ENCODE measurements at regions not wholly inside any gene's neighbourhood (a gene's known extent, or its start where the extent isn't known, plus 50 kb on each side); places are given as distances from the start of the nearest gene placed in this dataset.
"Not testable (repeated sequence)": the region's sequence is repeated elsewhere in the genome, so short reads cannot be mapped to it uniquely, and the experiment has no call there.

- H3K9ac ChIP-seq (ENCODE audit: insufficient read length) = no peak overlapping the region
- H3K4me3 ChIP-seq = no peak overlapping the region
- no peaks in the 10 kb centered on the region for H3K9me3 ChIP-seq (ENCODE audit: low read depth, low read length)
- DNase-seq (ENCODE audit: low read depth, low spot score) = no peak
- H3K36me3 ChIP-seq (ENCODE audit: insufficient read depth, low read length) = no peaks in the 10 kb centered on the region
- no peak overlapping the region for H3K27ac ChIP-seq
- TF ChIP-seq EZH2 (IDR thresholded peaks at IDR 0.05) = no peak
- TF ChIP-seq FOXP2 (optimal IDR thresholded peaks at IDR 0.05; ENCODE audit: control extremely low read depth, extremely low read length, insufficient read depth) = no peak
- TF ChIP-seq POLR2AphosphoS5 (IDR thresholded peaks at IDR 0.05; ENCODE audit: borderline replicate concordance, low read depth, low read length) = no peak
These were observed 382.5 kb downstream of the KCNN2 start for GRCh38 chr5:114744406-114744805.

- Histone ChIP-seq H3K4me3 (no peak overlapping the region), H3K9me3 (ENCODE audit: low read depth, low read length) (no peaks in the 10 kb centered on the region), H3K27ac (no peak overlapping the region), H3K36me3 (ENCODE audit: insufficient read depth, low read length) (no peaks in the 10 kb centered on the region), H3K9ac (ENCODE audit: insufficient read length) (no peak overlapping the region)
- no peak for TF ChIP-seq EZH2 (IDR thresholded peaks at IDR 0.05)
- no peak for DNase-seq (ENCODE audit: low read depth, low spot score)
These were observed 372.4 kb downstream of the KCNN2 start for GRCh38 chr5:114734238-114734637.

GRCh38 chr5:114729986-114730385, 368.1 kb downstream of the KCNN2 start:
- Histone ChIP-seq H3K36me3 (ENCODE audit: insufficient read depth, low read length) (no peaks in the 10 kb centered on the region), H3K9me3 (ENCODE audit: low read depth, low read length) (no peaks in the 10 kb centered on the region), H3K4me3 (no peak overlapping the region), H3K27ac (no peak overlapping the region), H3K9ac (ENCODE audit: insufficient read length) (no peak overlapping the region)
- no peak for TF ChIP-seq EZH2 (IDR thresholded peaks at IDR 0.05)
- TF ChIP-seq POLR2AphosphoS5 (IDR thresholded peaks at IDR 0.05; ENCODE audit: borderline replicate concordance, low read depth, low read length) = no peak
- TF ChIP-seq FOXP2 (optimal IDR thresholded peaks at IDR 0.05; ENCODE audit: control extremely low read depth, extremely low read length, insufficient read depth) = no peak
- DNase-seq (ENCODE audit: low read depth, low spot score) = no peak

GRCh38 chr5:114727358-114727757, 365.5 kb downstream of the KCNN2 start:
- Histone ChIP-seq H3K9me3 (ENCODE audit: low read depth, low read length) (no peaks in the 10 kb centered on the region), H3K27ac (no peak overlapping the region), H3K4me3 (no peak overlapping the region), H3K36me3 (ENCODE audit: insufficient read depth, low read length) (no peaks in the 10 kb centered on the region), H3K9ac (ENCODE audit: insufficient read length) (no peak overlapping the region)
- TF ChIP-seq POLR2AphosphoS5 (IDR thresholded peaks at IDR 0.05; ENCODE audit: borderline replicate concordance, low read depth, low read length) (no peak), FOXP2 (optimal IDR thresholded peaks at IDR 0.05; ENCODE audit: control extremely low read depth, extremely low read length, insufficient read depth) (no peak), EZH2 (IDR thresholded peaks at IDR 0.05) (no peak)
- DNase-seq (ENCODE audit: low read depth, low spot score) = no peak

GRCh38 chr5:114726131-114726530, 364.3 kb downstream of the KCNN2 start:
- Histone ChIP-seq H3K4me3 (no peak overlapping the region), H3K27ac (no peak overlapping the region), H3K9me3 (ENCODE audit: low read depth, low read length) (no peaks in the 10 kb centered on the region), H3K9ac (ENCODE audit: insufficient read length) (no peak overlapping the region), H3K36me3 (ENCODE audit: insufficient read depth, low read length) (no peaks in the 10 kb centered on the region)
- DNase-seq (ENCODE audit: low read depth, low spot score) = no peak
- TF ChIP-seq FOXP2 (optimal IDR thresholded peaks at IDR 0.05; ENCODE audit: control extremely low read depth, extremely low read length, insufficient read depth) (no peak), EZH2 (IDR thresholded peaks at IDR 0.05) (no peak), POLR2AphosphoS5 (IDR thresholded peaks at IDR 0.05; ENCODE audit: borderline replicate concordance, low read depth, low read length) (no peak)

DNA sequence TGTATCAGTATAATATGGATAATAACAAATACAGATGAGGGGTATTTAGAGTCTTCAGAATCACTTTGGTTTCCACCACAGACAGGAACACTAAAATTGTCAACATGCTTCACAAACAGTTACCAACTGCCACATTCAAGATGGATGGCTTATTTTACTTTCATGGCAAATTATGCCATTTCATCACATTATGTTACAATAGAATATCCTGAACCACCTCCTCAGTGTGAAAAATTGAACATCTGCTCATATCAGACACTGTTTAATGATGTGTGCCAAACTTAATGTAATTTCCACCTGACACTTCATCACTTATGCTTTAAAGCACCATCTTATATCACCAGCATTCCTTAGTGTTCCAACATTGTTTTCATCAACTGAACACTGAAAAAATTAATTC, 357.4 kb downstream of the KCNN2 start:
- Histone ChIP-seq H3K4me3 (no peak overlapping the region), H3K9ac (ENCODE audit: insufficient read length) (no peak overlapping the region), H3K27ac (no peak overlapping the region), H3K9me3 (ENCODE audit: low read depth, low read length) (no peaks in the 10 kb centered on the region), H3K36me3 (ENCODE audit: insufficient read depth, low read length) (no peaks in the 10 kb centered on the region)
- DNase-seq (ENCODE audit: low read depth, low spot score) = no peak
- TF ChIP-seq EZH2 (IDR thresholded peaks at IDR 0.05) (no peak), POLR2AphosphoS5 (IDR thresholded peaks at IDR 0.05; ENCODE audit: borderline replicate concordance, low read depth, low read length) (no peak), FOXP2 (optimal IDR thresholded peaks at IDR 0.05; ENCODE audit: control extremely low read depth, extremely low read length, insufficient read depth) (no peak)

DNA sequence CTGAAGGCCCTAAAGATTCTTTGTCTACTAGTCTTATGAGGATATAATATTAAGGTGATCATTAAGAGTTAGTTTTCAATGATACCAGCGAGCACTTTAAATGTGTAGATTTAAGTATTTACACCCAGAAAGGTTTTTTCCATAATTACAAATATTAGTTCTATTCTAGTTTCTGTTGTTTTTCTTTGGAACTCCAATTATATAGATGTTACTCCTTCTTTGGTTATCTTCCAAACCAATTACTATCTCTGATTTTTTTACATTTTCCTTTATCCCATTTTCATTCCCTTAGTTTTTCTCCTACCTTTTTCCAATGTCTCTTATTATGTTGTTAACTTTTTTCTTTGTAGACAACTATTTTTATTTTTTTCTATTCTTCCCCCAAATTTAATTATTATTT, 355.1 kb downstream of the KCNN2 start:
- Histone ChIP-seq H3K9ac (ENCODE audit: insufficient read length) (no peak overlapping the region), H3K4me3 (no peak overlapping the region), H3K27ac (no peak overlapping the region), H3K36me3 (ENCODE audit: insufficient read depth, low read length) (no peaks in the 10 kb centered on the region), H3K9me3 (ENCODE audit: low read depth, low read length) (no peaks in the 10 kb centered on the region)
- TF ChIP-seq EZH2 (IDR thresholded peaks at IDR 0.05) = no peak
- no peak for TF ChIP-seq POLR2AphosphoS5 (IDR thresholded peaks at IDR 0.05; ENCODE audit: borderline replicate concordance, low read depth, low read length)
- TF ChIP-seq FOXP2 (optimal IDR thresholded peaks at IDR 0.05; ENCODE audit: control extremely low read depth, extremely low read length, insufficient read depth) = no peak
- no peak for DNase-seq (ENCODE audit: low read depth, low spot score)

DNA sequence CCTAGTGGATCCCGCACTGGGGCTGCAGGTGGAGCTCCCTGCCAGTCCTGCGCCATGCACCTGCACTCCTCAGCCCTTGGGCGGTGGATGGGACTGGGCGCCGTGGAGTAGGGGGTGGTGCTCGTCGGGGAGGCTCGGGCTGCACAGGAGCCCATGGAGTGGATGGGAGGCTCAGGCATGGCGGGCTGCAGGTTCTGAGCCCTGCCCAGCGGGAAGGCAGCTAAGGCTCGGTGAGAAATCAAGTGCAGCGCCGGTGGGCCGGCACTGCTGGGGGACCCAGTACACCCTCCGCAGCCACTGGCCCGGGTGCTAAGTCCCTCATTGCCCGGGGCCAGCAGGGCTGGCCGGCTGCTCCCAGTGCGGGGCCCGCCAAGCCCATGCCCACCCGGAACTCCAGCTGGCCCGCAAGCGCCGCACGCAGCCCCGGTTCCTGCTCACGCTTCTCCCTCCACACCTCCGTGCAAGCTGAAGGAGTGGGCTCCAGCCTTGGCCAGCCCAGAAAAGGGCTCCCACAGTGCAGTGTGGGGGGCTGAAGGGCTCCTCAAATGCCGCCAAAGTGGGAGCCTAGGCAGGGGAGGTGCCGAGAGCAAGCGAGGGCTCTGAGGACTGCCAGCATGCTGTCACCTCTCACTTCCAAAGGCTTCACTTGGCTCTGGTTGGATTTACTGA, 342.5 kb downstream of the KCNN2 start:
- not testable (repeated sequence) for H3K4me3 ChIP-seq

GRCh38 chr5:114702731-114703130, 340.9 kb downstream of the KCNN2 start:
- TF ChIP-seq FOXP2 (optimal IDR thresholded peaks at IDR 0.05; ENCODE audit: control extremely low read depth, extremely low read length, insufficient read depth) (no peak), POLR2AphosphoS5 (IDR thresholded peaks at IDR 0.05; ENCODE audit: borderline replicate concordance, low read depth, low read length) (no peak), EZH2 (IDR thresholded peaks at IDR 0.05) (no peak)

More for the DNA sequence above, 342.5 kb downstream of the KCNN2 start:
- not testable (repeated sequence) for DNase-seq (ENCODE audit: low read depth, low spot score); H3K36me3 ChIP-seq (ENCODE audit: insufficient read depth, low read length); H3K27ac ChIP-seq; H3K9me3 ChIP-seq (ENCODE audit: low read depth, low read length); H3K9ac ChIP-seq (ENCODE audit: insufficient read length)

More at GRCh38 chr5:114702731-114703130, 340.9 kb downstream of the KCNN2 start:
- Histone ChIP-seq H3K27ac (no peak overlapping the region), H3K4me3 (no peak overlapping the region), H3K9me3 (ENCODE audit: low read depth, low read length) (no peaks in the 10 kb centered on the region), H3K9ac (ENCODE audit: insufficient read length) (no peak overlapping the region), H3K36me3 (ENCODE audit: insufficient read depth, low read length) (no peaks in the 10 kb centered on the region)
- DNase-seq (ENCODE audit: low read depth, low spot score) = no peak
